ENCODE measurements at regions not wholly inside any gene's neighbourhood (a gene's known extent, or its start where the extent isn't known, plus 50 kb on each side); places are given as distances from the start of the nearest gene placed in this dataset.
"Not testable (repeated sequence)": the region's sequence is repeated elsewhere in the genome, so short reads cannot be mapped to it uniquely, and the experiment has no call there.

- no peak for ATAC-seq
- TF ChIP-seq TCF4 (CRISPR knock-in tag; IDR thresholded peaks at IDR 0.05; ENCODE audit: borderline replicate concordance) (no peak), OSR1 (CRISPR knock-in tag; IDR thresholded peaks at IDR 0.05) (no peak), TOX (CRISPR knock-in tag; IDR thresholded peaks at IDR 0.05; ENCODE audit: borderline replicate concordance) (no peak), ZNF8 (CRISPR knock-in tag; IDR thresholded peaks at IDR 0.05) (no peak), BACH2 (CRISPR knock-in tag; IDR thresholded peaks at IDR 0.05; ENCODE audit: borderline replicate concordance) (no peak), ESRRG (CRISPR knock-in tag; IDR thresholded peaks at IDR 0.05) (no peak), GLIS3 (CRISPR knock-in tag; IDR thresholded peaks at IDR 0.05) (no peak), ZNF70 (CRISPR knock-in tag; IDR thresholded peaks at IDR 0.05) (no peak), ARNTL (CRISPR knock-in tag; IDR thresholded peaks at IDR 0.05; ENCODE audit: borderline replicate concordance, low read depth) (no peak)
- TF ChIP-seq, protein P1, sequence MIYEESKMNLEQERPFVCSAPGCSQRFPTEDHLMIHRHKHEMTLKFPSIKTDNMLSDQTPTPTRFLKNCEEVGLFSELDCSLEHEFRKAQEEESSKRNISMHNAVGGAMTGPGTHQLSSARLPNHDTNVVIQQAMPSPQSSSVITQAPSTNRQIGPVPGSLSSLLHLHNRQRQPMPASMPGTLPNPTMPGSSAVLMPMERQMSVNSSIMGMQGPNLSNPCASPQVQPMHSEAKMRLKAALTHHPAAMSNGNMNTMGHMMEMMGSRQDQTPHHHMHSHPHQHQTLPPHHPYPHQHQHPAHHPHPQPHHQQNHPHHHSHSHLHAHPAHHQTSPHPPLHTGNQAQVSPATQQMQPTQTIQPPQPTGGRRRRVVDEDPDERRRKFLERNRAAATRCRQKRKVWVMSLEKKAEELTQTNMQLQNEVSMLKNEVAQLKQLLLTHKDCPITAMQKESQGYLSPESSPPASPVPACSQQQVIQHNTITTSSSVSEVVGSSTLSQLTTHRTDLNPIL (CRISPR knock-in tag; IDR thresholded peaks at IDR 0.05; ENCODE audit: low read depth), result no peak
Measured at GRCh38 chr2:242040681-242041080, 171.2 kb downstream of the RTP5 start.

DNA sequence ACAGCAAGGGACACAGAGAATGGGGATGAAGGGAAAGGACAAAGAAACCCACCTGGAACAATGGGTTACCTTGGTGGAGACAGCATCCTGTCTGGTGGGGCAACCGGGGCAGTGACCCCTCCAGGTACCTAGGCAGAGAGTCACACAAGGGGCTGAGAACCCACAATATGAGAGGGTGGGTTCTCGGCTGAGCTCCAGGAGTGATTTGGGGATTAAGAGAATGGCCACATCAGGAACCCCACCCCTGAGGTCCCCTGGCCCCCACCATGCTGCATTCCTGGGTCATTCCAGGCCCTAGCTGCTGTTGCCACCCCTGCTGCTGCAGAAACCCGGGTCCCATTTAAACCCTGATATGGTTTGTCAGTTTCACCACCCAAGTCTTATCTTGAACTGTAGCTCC, 172.3 kb downstream of the RTP5 start:
- no peak for TF ChIP-seq ZNF8 (CRISPR knock-in tag; IDR thresholded peaks at IDR 0.05)
- TF ChIP-seq SNAI2 (CRISPR knock-in tag; IDR thresholded peaks at IDR 0.05), result no peak
- TF ChIP-seq, protein P2, sequence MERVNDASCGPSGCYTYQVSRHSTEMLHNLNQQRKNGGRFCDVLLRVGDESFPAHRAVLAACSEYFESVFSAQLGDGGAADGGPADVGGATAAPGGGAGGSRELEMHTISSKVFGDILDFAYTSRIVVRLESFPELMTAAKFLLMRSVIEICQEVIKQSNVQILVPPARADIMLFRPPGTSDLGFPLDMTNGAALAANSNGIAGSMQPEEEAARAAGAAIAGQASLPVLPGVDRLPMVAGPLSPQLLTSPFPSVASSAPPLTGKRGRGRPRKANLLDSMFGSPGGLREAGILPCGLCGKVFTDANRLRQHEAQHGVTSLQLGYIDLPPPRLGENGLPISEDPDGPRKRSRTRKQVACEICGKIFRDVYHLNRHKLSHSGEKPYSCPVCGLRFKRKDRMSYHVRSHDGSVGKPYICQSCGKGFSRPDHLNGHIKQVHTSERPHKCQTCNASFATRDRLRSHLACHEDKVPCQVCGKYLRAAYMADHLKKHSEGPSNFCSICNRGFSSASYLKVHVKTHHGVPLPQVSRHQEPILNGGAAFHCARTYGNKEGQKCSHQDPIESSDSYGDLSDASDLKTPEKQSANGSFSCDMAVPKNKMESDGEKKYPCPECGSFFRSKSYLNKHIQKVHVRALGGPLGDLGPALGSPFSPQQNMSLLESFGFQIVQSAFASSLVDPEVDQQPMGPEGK (CRISPR knock-in tag; IDR thresholded peaks at IDR 0.05; ENCODE audit: borderline replicate concordance), result no peak
- TF ChIP-seq ISL1 (CRISPR knock-in tag; IDR thresholded peaks at IDR 0.05), result no peak
- no peak for ATAC-seq

DNA sequence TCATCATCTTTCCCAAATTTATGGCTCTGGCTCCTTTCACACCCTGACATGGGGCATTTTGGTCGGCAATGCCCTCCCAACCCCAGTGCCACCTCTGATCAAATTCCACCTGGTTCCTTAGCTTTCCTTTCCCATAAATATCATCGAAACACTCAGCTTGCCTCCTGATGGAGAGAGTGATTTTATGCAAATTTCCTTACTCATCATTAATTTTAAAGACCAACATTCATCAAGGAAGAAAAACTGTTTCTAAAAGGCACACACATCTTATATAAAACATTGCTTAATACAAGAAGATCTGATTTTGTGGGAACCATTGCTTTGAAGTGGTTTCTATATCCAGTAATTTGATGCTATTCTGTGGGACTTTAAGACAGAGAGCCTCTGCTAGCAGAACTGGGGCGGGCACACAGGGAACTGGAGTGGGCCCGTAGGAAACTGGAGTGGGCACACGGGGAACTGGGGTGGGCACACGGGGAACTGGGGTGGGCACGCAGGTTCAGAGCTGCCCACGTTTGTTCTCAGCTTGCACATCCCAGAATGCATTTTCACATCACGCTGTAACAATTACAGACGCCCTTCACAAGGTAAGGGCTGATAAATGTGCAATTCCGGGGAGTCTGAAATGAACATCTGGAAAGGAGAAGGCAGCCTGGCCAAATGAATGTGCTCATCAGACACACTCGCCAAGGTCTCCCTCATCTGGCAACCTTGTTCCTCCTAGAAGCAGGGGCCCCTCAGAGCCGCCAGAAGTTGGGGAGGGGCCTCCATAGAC, 174.2 kb downstream of the RTP5 start:
- TF ChIP-seq BACH2 (CRISPR knock-in tag; IDR thresholded peaks at IDR 0.05; ENCODE audit: borderline replicate concordance) (no peak), ISL1 (CRISPR knock-in tag; IDR thresholded peaks at IDR 0.05) (no peak), POU6F1 (CRISPR knock-in tag; IDR thresholded peaks at IDR 0.05; ENCODE audit: borderline replicate concordance, low read depth) (no peak), ZC3H10 (CRISPR knock-in tag; IDR thresholded peaks at IDR 0.05) (no peak), PPARA (CRISPR knock-in tag; IDR thresholded peaks at IDR 0.05; ENCODE audit: borderline replicate concordance) (no peak), TCF4 (CRISPR knock-in tag; IDR thresholded peaks at IDR 0.05; ENCODE audit: borderline replicate concordance) (no peak), ARNTL (CRISPR knock-in tag; IDR thresholded peaks at IDR 0.05; ENCODE audit: borderline replicate concordance, low read depth) (no peak)
- TF ChIP-seq, protein P2 (CRISPR knock-in tag; IDR thresholded peaks at IDR 0.05; ENCODE audit: borderline replicate concordance), result no peak
- ATAC-seq, result no peak

DNA sequence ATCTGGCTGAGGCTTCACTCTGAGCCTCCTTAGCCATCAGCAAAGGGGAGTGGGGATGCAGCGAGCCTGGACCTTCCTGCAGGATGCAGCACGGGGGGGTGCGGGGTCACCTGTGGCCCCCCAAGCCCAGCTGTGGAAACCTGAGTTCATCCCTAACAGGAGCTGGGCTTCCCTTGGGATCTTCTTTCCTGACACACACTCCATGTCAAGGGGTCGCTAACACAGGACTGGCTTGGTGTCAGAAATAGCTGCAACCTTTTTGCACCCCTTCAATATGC, 174.7 kb downstream of the RTP5 start:
- no peak for ATAC-seq
- TF ChIP-seq RARB (CRISPR knock-in tag; IDR thresholded peaks at IDR 0.05), result no peak
- TF ChIP-seq TOX (CRISPR knock-in tag; IDR thresholded peaks at IDR 0.05; ENCODE audit: borderline replicate concordance), result no peak
- no peak for TF ChIP-seq ARNTL (CRISPR knock-in tag; IDR thresholded peaks at IDR 0.05; ENCODE audit: borderline replicate concordance, low read depth)
- TF ChIP-seq, protein P3, sequence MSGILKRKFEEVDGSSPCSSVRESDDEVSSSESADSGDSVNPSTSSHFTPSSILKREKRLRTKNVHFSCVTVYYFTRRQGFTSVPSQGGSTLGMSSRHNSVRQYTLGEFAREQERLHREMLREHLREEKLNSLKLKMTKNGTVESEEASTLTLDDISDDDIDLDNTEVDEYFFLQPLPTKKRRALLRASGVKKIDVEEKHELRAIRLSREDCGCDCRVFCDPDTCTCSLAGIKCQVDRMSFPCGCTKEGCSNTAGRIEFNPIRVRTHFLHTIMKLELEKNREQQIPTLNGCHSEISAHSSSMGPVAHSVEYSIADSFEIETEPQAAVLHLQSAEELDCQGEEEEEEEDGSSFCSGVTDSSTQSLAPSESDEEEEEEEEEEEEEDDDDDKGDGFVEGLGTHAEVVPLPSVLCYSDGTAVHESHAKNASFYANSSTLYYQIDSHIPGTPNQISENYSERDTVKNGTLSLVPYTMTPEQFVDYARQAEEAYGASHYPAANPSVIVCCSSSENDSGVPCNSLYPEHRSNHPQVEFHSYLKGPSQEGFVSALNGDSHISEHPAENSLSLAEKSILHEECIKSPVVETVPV (CRISPR knock-in tag; IDR thresholded peaks at IDR 0.05), result no peak
- TF ChIP-seq, protein P4, sequence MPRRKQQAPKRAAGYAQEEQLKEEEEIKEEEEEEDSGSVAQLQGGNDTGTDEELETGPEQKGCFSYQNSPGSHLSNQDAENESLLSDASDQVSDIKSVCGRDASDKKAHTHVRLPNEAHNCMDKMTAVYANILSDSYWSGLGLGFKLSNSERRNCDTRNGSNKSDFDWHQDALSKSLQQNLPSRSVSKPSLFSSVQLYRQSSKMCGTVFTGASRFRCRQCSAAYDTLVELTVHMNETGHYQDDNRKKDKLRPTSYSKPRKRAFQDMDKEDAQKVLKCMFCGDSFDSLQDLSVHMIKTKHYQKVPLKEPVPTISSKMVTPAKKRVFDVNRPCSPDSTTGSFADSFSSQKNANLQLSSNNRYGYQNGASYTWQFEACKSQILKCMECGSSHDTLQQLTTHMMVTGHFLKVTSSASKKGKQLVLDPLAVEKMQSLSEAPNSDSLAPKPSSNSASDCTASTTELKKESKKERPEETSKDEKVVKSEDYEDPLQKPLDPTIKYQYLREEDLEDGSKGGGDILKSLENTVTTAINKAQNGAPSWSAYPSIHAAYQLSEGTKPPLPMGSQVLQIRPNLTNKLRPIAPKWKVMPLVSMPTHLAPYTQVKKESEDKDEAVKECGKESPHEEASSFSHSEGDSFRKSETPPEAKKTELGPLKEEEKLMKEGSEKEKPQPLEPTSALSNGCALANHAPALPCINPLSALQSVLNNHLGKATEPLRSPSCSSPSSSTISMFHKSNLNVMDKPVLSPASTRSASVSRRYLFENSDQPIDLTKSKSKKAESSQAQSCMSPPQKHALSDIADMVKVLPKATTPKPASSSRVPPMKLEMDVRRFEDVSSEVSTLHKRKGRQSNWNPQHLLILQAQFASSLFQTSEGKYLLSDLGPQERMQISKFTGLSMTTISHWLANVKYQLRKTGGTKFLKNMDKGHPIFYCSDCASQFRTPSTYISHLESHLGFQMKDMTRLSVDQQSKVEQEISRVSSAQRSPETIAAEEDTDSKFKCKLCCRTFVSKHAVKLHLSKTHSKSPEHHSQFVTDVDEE (CRISPR knock-in tag; IDR thresholded peaks at IDR 0.05), result no peak
- no peak for TF ChIP-seq ZNF8 (CRISPR knock-in tag; IDR thresholded peaks at IDR 0.05)

DNA sequence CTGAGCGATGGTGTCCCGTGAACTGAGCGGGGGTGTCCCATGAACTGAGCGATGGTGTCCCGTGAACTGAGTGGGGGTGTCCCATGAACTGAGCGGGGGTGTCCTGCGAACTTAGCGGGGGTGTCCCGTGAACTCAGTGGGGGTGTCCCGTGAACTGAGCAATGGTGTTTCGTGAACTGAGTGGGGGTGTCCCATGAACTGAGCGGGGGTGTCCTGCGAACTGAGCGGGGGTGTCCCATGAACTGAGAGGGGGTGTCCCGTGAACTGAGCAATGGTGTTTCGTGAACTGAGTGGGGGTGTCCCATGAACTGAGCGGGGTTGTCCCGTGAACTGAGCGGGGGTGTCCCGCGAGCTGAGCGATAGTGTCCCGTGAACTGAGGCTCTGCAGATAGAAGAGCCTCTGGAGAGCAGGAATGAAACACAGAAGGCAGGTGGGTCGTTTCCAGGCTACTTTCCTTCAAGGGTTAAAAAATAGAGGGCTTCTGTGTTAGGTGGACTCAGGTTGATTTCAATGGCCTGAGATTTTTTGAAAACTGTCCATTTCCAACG, 176.1 kb downstream of the RTP5 start:
- not testable (repeated sequence) for ATAC-seq

Data from SK-N-SH treated with all-trans-retinoic acid at 6 μM for 48 hours (cell line).